HepG2 (cell line): ENCODE measurements at regions not wholly inside any gene's neighbourhood (a gene's known extent, or its start where the extent isn't known, plus 50 kb on each side); places are given as distances from the start of the nearest gene placed in this dataset.

Experiments used
- ADNP ChIP-seq: sonication (generic); formaldehyde crosslinking; IDR thresholded peaks from 2 replicates; pipeline ENCODE4 v1.4.0; 2020; ENCODE audit warnings: missing genetic modification reagents
- CTCF ChIP-seq: sonication (generic); formaldehyde crosslinking; IDR thresholded peaks from 2 replicates; pipeline ENCODE4 v1.5.0; 2020; ENCODE audit warnings: mild to moderate bottlenecking, missing genetic modification reagents, moderate library complexity
- HNRNPL ChIP-seq: fragments of 200-400 bp; formaldehyde crosslinking; IDR thresholded peaks from 2 replicates; pipeline ENCODE4 v1.6.1; 2017; ENCODE audit warnings: mild to moderate bottlenecking, low read depth, low read length
- KLF15 ChIP-seq: sonication (generic); formaldehyde crosslinking; IDR thresholded peaks from 2 replicates; pipeline ENCODE4 v1.8.1; 2023; ENCODE audit warnings: borderline replicate concordance, mild to moderate bottlenecking, inconsistent platforms, missing genetic modification reagents, mixed read lengths
- MATR3 ChIP-seq: sonication (generic); formaldehyde crosslinking; IDR thresholded peaks from 2 replicates; pipeline ENCODE4 v1.4.0; 2020; ENCODE audit warnings: missing genetic modification reagents
- POLR2A ChIP-seq, 2 experiments: IDR thresholded peaks; 2 replicates each; pipeline ENCODE4 v1.6.1; 2011; ENCODE audit warnings: low read depth in 2 of 2, low read length in 2 of 2, mild to moderate bottlenecking in 1 of 2, moderate library complexity in 1 of 2; ENCODE audit not compliant: insufficient read depth in 1 of 2
- POLR2AphosphoS5 ChIP-seq: IDR thresholded peaks from 2 replicates; pipeline ENCODE4 v1.6.1; 2012; ENCODE audit warnings: low read depth, low read length
- ZBTB25 ChIP-seq: IDR thresholded peaks from 2 replicates; pipeline ENCODE4 v1.6.1; 2018; ENCODE audit warnings: missing genetic modification reagents

GRCh38 chr3:66723231-66723630, 222.4 kb upstream of the LRIG1 start:
- TF ChIP-seq MATR3 (CRISPR knock-in tag) = no peak
- TF ChIP-seq HNRNPL = no peak
- no peak for TF ChIP-seq ADNP (CRISPR knock-in tag)
- no peak for TF ChIP-seq POLR2AphosphoS5
- TF ChIP-seq CTCF (CRISPR knock-in tag) = no peak
- TF ChIP-seq ZBTB25 (CRISPR knock-in tag) = no peak
- no peak for TF ChIP-seq POLR2A (IDR thresholded peaks at IDR 0.05; ENCODE audit: insufficient read depth in 1 of 2, low read depth in 2 of 2, low read length in 2 of 2)
- no peak for TF ChIP-seq KLF15 (CRISPR knock-in tag)
